Fibroblast of skin of right quadriceps (primary cell): ENCODE measurements at regions not wholly inside any gene's neighbourhood (a gene's known extent, or its start where the extent isn't known, plus 50 kb on each side); places are given as distances from the start of the nearest gene placed in this dataset.
"Not testable (repeated sequence)": the region's sequence is repeated elsewhere in the genome, so short reads cannot be mapped to it uniquely, and the experiment has no call there.

ENCODE experiments used
- DNase-seq: peaks from one replicate; pipeline ENCODE4 v3.0.0-alpha.2; 2013

DNA sequence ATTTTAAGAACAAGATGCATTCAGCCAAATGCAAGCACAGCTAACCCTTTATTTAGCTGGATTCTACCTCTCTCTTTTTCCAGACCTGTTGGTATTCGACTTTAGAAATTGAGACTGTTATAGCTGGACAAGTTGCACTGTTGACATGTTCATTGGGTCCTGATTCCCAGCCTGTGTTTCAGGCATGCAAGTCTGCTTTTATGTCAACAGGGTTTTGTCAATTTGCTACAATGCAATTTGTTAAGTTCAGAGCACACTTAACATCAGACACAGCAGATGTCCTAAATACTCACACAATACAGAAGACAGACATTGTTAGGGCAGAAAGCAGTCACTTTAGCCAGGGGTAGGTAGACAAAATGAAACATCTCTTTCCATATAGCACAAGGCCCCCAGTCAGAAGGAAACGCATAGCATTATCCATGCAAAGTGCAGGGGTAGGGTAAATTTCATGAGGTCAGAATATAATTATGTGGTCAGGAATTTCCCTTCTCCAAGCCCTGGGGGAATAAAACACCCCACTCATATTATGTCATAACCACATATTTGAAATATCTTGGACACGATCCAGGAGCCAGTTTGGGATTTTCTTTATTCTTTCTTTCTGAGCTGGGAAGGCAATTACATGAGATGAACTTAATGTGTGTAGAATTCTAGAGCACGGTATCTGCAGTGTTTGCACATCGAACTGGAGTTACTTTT lies 504.1 kb downstream of the NTRK3 start:
- DNase-seq: peak; percentile 96

- DNase-seq: no peak
These were observed 508.1 kb downstream of the NTRK3 start for GRCh38 chr15:87748483-87748882.

- no peak for DNase-seq
These were observed 509.5 kb downstream of the NTRK3 start for GRCh38 chr15:87747087-87747486.

DNA sequence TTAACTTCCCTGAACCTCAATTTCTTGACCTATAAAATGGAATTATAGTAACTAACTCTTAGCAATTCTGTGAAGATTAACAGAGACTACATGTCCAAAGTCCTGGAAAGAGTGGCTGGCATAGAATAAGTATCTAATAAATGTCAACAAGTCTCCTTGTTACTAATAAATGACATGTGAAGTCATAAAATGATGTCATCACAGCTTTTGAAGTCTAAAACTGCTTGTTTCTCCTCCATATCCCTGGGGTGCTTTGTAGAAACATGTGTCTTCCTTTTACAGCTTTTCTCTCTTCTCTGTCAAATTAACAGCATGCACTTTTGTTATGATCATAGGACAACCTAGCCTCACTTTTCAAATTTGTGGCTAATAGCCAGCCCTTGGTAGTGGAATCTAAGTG lies 510.2 kb downstream of the NTRK3 start:
- DNase-seq: peak; percentile 52

DNA sequence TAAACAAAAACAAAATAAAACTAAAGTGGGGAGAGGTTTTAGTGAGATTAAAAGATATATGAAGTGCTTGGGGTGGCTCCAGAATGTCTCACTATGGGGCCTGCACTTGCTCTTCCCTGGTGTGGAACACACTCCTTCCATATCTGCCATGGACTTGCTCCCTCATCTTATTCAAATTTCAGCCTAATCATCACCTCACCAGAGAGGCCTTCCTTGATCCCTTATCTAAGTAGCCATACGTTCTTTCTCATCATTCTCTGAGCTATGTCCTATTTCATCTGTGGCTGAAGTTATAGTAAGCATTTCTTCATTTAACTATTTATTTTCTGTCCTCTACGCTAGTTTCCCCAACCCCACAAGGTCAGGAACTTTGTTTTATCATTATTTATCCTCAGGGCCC lies 511.7 kb downstream of the NTRK3 start:
- no peak for DNase-seq

DNA sequence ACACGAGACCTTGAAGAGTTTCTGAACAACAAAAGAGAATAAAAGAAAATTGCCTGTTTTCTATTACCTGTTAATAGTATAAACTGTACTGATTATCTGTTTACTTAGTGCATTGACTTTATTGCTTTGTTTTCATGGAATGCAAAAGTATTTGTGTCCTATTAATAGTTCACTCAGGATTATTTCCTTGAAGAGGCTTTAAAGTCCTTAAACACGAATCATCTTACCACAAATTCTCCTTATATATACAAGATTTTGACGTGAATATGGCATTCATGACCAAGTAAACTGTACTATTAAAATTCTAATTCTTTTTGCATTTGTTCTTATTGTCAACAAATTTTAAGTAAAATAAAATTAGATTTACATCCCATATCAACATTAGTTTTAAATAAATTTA lies 513.0 kb downstream of the NTRK3 start:
- DNase-seq: peak; percentile 74

- peak; percentile 18 for DNase-seq
These were observed 515.2 kb downstream of the NTRK3 start for GRCh38 chr15:87741350-87741749.

DNA sequence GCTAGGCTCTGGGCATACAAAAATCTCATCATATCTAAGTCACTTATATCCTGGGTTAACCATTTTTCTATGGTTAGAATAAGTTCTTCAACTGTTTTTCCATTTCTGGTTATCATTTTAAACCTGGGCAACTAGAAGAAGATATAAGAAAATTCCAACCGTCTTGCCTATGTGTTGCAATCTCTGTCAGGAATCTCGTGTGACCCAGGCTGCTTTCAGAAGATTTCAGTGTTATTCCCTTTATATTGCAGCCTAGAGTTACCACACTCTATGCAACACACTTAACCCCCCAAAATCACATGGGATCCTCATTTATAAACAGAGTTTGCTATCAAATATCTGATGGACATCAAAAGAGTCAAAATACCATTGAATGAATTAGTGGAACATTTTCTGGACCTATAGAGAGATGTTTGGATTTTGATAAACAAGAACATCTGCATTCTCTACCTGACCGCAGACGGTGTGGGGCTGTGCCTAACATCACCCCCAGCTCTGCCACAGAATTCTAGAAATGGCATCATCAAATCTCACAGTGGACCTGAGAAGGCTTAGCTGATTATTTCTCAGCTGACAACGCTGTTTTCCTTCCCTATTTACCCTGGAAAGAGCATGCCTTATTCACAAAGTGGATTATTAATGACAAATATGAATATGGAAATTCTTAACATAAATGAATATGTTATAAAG lies 515.7 kb downstream of the NTRK3 start:
- no peak for DNase-seq

GRCh38 chr15:87739866-87740265 lies 516.7 kb downstream of the NTRK3 start:
- peak; percentile 69 for DNase-seq

DNA sequence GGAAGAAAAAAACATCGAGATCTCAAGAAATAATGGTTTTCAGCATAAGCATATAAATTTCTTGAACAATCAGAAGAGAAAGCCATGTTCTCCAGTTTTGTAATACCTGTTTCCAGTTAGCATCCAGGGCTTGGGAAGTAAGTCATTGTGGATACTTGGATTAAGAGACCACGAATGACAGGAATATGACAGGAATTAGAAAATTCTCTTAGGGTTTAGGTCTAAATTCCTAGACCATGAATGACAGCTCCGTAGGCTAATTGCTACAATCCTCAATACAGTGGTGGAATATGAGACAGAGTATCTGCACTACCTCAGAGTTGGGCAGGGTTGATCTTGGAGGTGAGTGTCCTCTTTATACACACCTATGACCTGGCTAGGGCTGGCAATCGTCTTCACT lies 517.5 kb downstream of the NTRK3 start:
- peak; percentile 46 for DNase-seq

DNA sequence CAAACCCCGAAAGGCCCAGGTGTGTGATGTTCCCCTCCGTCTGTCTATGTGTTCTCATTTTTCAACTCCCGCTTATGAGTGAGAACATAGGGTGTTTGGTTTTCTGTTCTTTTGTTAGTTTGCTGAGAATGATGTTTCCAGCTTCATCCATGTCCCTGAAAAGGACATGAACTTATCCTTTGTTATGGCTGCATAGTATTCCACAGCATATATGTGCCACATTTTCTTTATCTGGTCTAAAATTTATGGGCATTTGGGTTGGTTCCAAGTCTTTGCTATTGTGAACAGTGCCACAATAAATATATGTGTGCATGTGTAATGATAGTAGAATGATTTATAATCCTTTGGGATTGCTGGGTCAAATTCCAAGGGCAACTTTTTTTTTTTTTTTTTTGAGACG lies 519.1 kb downstream of the NTRK3 start:
- not testable (repeated sequence) for DNase-seq

- DNase-seq: no peak
These were observed 519.6 kb downstream of the NTRK3 start for GRCh38 chr15:87736891-87737389.

DNA sequence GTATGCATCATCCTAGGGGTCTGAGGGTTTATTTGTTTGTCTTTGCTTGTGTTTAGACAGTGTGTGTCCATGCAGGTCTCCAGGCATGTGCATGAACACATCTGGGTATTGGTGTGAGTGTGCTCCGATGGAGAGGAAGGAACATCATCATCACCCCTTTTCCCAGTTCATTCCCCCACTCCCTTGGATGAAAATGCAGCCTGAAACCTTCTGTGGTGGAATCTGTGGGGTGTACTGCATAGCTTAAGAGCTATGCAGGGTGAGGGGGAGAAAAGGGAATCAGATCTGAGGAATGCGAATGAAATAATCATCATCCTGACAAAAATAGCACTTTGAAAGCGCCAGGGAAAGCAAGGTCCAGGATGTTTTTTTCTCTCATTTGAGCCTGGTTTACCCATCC lies 520.1 kb downstream of the NTRK3 start:
- DNase-seq: peak; percentile 91

DNA sequence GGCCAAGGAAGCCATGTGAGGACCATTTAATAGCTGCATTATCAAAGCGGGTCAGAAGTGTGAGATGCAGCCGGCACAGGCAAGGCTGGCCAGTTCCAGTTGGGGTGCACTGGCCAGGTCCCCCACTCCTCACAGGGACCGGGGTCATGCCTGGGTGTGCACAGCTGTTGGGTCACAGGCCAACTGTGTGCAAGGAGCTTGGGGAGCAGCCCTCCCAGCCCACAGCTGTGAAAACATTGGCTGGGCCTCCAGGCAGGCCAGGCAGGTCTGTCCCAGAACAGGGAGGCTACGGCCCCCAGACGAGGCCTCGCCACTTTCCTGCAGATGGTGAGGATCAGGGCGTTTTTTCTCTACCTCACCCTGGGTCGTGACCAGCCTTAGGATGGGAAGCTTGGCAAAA lies 521.0 kb downstream of the NTRK3 start:
- no peak for DNase-seq

- no peak for DNase-seq
These were observed 521.8 kb downstream of the NTRK3 start for GRCh38 chr15:87734571-87735373.

DNA sequence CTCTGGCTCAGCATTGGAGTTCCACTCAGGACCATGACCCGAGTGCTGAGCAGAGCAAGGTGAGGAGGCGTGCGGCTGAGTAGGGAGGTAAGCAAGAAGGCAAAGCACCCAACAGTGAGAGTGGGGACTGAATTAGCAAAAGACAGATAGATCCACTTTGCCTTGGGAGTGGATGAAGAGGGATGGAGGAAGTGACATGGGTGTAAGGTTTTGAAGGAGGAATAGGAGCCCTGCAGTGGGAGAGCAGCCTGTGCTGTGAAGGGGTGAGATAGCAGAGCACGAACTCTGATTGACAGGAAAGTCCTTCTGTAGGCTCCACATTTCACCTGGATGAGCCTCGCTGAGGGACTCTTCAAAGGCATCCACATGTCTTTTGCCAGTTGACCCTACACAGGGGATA lies 522.6 kb downstream of the NTRK3 start:
- DNase-seq: no peak

DNA sequence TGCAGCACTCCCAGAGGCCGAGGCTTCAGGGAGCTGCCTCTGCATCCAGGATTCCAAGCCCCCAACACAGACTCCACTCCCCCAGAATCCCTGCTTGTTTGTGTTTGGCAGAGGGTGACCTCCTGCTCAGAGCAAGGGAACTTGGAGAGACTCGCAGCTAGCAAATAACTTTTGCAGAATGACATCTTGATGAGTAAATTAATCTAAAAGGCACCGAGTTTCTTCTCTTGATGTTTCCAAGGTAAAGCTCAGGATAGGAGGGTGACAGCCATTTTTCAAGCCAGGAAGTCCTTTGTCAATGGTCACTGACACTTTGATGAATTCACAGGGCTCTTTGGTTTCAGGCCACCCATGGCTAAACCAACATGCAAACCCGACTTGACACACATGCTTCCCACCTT lies 523.0 kb downstream of the NTRK3 start:
- no peak for DNase-seq

DNA sequence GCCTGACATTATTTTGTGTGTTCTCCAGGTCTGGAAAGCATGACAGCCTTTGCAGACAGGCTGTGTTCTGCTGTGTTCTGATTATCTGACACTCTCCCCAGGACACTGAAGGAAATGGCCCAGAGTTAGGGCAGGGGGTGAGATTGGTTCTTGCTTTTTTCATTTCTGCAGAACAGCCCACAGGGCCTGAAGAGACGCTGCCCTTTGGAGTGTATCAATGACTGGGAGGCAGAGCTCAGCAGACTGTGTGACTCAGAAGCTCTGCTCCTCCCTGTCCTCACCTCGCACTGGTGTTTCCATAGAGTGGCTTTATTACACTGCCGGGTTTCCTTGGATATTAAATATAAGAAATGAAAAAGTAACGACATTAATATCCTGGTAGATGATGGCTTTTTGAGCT lies 523.6 kb downstream of the NTRK3 start:
- peak; percentile 37 for DNase-seq

DNA sequence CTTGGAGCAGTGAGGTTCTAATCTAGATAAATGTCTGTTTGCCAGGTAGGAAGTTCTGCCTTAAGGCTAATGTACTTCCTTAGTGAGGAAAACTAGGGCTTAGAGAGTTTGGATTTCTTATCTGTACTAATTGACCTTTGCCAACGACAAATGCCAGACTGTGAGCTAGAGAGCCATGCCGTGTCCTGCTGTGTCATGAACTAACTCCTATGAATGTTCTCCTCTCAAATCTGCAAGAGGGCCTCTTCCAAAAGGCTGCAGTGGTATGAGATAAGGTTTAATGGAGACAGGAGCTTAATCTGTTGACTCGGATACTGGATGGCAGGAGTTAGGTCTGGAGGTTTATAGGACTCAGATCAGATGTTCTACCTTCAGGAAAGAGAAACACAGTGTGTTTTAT lies 524.9 kb downstream of the NTRK3 start:
- no peak for DNase-seq

DNA sequence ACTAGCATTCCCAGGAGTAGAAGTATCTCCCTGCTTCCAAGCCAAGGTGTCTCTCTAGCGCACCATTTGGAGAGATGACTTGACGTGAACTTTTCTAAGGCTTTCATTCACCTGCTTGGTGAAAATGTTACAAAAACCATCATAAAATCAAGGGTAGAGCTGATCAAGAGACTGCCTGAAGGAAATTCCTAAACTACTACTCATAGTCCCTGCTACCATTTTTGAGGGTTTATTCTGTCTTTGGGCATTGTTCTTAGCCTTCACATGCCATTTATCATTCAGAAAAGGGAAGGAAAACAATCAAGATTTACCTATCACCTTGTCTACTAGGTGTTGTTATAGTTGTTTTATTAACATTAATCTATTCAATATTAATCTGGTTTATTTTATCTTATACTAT lies 525.8 kb downstream of the NTRK3 start:
- DNase-seq: no peak

DNA sequence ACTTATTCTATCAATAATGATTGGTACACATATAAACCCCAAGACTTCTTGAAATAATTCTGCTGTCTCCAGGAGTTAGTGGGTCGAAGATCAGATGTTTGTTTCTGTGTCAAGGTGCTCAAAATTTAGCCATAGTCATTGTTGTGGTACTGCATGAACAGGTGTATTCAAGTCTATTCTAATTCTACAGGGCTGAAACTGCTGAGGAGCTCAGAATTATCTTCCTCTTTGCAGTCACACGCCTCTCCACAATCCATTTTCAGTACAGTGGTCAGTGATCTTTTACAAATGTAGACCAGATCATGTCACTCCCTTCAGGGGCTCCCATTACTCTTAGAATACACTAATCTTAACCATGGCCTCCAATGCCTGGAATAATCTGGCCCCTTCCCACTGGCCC lies 527.5 kb downstream of the NTRK3 start:
- DNase-seq: no peak

GRCh38 chr15:87727073-87727472 lies 529.5 kb downstream of the NTRK3 start:
- no peak for DNase-seq

GRCh38 chr15:87724330-87724729 lies 532.2 kb downstream of the NTRK3 start:
- no peak for DNase-seq
